OCI-LY1 (cell line): ENCODE measurements at regions not wholly inside any gene's neighbourhood (a gene's known extent, or its start where the extent isn't known, plus 50 kb on each side); places are given as distances from the start of the nearest gene placed in this dataset.

Experiments used
- H2AFZ ChIP-seq: fragments of 200-600 bp; sonication (generic), shearing (Covaris generic); 2 replicates; pipeline ENCODE4 v1.6.0; 2014; ENCODE audit warnings: antibody characterized with exemption, mild to moderate bottlenecking, low read length
- H3F3A ChIP-seq: fragments of 200-600 bp; sonication (generic), shearing (Covaris generic); 2 replicates; pipeline ENCODE4 v1.6.0; 2014; ENCODE audit warnings: mild to moderate bottlenecking, antibody characterized with exemption, low read length, moderate library complexity; ENCODE audit not compliant: insufficient read depth
- H3K27ac ChIP-seq: fragments of 200-600 bp; sonication (generic); 2 replicates; pipeline ENCODE4 v1.5.1; 2014; ENCODE audit warnings: low read length, mixed run types, mild to moderate bottlenecking, low read depth; ENCODE audit not compliant: poor library complexity, severe bottlenecking
- H3K27me3 ChIP-seq: fragments of 200-600 bp; sonication (generic); 2 replicates; pipeline ENCODE4 v1.6.0; 2014; ENCODE audit warnings: antibody characterized with exemption, mild to moderate bottlenecking, low read length, moderate library complexity; ENCODE audit not compliant: insufficient read depth
- H3K36me3 ChIP-seq: fragments of 200-600 bp; sonication (generic); 2 replicates; pipeline ENCODE4 v1.6.1; 2014; ENCODE audit warnings: mild to moderate bottlenecking, antibody characterized with exemption, low read length, moderate library complexity, mixed read lengths; ENCODE audit not compliant: insufficient read depth
- H3K4me1 ChIP-seq: fragments of 200-600 bp; sonication (generic); 2 replicates; pipeline ENCODE4 v1.5.1; 2014; ENCODE audit warnings: mild to moderate bottlenecking, low read length, moderate library complexity; ENCODE audit not compliant: insufficient read depth, severe bottlenecking
- H3K4me2 ChIP-seq: fragments of 200-600 bp; sonication (generic), shearing (Covaris generic); 2 replicates; pipeline ENCODE4 v1.6.1; 2014; ENCODE audit warnings: low read length
- H3K4me3 ChIP-seq: fragments of 200-600 bp; sonication (generic); 2 replicates; pipeline ENCODE4 v1.5.1; 2014; ENCODE audit warnings: low read length, low read depth, mild to moderate bottlenecking, mixed read lengths; ENCODE audit not compliant: poor library complexity, severe bottlenecking
- H3K79me2 ChIP-seq: fragments of 200-600 bp; shearing (Covaris generic); 2 replicates; pipeline ENCODE4 v1.6.1; 2016; ENCODE audit warnings: mixed run types, low read length, mixed read lengths; ENCODE audit not compliant: insufficient read depth
- H3K9ac ChIP-seq: fragments of 200-600 bp; sonication (generic), shearing (Covaris generic); 2 replicates; pipeline ENCODE4 v1.6.1; 2014; ENCODE audit warnings: mild to moderate bottlenecking, low read length, mixed read lengths
- H3K9me2 ChIP-seq: fragments of 200-600 bp; sonication (generic), shearing (Covaris generic); 2 replicates; pipeline ENCODE4 v1.6.1; 2014; ENCODE audit warnings: low read depth, mild to moderate bottlenecking, low read length, mixed read lengths
- H3K9me3 ChIP-seq: fragments of 200-600 bp; shearing (Covaris generic); 2 replicates; pipeline ENCODE4 v1.6.1; 2014; ENCODE audit warnings: low read length, mixed read lengths
- H4K20me1 ChIP-seq: fragments of 200-600 bp; sonication (generic), shearing (Covaris generic); 2 replicates; pipeline ENCODE4 v1.6.0; 2016; ENCODE audit warnings: mild to moderate bottlenecking, low read length; ENCODE audit not compliant: insufficient read depth
- EZH2 ChIP-seq: fragments of 200-600 bp; sonication (generic), shearing (Covaris generic); IDR thresholded peaks from 2 replicates; pipeline ENCODE4 v1.8.0; 2017; ENCODE audit warnings: borderline replicate concordance, mixed run types, mild to moderate bottlenecking, antibody characterized with exemption, low read length, moderate library complexity, mixed read lengths
- TF ChIP-seq, protein P1 (sequence below): fragments of 200-600 bp; sonication (generic), shearing (Covaris generic); IDR thresholded peaks from 2 replicates; pipeline ENCODE4 v1.5.1; 2017; ENCODE audit warnings: mild to moderate bottlenecking, antibody characterized with exemption, low read length, moderate library complexity, mixed read lengths

GRCh38 chr2:177127821-177128220 lies 84.8 kb upstream of the HNRNPA3 start:
- H3K79me2 ChIP-seq, result no peaks in the 10 kb centered on the region
- H4K20me1 ChIP-seq, result no peaks in the 10 kb centered on the region
- H3F3A ChIP-seq, result no peaks in the 10 kb centered on the region
- no peak overlapping the region for H3K4me2 ChIP-seq
- H3K27ac ChIP-seq, result no peak overlapping the region
- no peak overlapping the region for H3K4me3 ChIP-seq
- no peaks in the 10 kb centered on the region for H3K9me2 ChIP-seq
- no peak for TF ChIP-seq EZH2
- TF ChIP-seq, protein P1, sequence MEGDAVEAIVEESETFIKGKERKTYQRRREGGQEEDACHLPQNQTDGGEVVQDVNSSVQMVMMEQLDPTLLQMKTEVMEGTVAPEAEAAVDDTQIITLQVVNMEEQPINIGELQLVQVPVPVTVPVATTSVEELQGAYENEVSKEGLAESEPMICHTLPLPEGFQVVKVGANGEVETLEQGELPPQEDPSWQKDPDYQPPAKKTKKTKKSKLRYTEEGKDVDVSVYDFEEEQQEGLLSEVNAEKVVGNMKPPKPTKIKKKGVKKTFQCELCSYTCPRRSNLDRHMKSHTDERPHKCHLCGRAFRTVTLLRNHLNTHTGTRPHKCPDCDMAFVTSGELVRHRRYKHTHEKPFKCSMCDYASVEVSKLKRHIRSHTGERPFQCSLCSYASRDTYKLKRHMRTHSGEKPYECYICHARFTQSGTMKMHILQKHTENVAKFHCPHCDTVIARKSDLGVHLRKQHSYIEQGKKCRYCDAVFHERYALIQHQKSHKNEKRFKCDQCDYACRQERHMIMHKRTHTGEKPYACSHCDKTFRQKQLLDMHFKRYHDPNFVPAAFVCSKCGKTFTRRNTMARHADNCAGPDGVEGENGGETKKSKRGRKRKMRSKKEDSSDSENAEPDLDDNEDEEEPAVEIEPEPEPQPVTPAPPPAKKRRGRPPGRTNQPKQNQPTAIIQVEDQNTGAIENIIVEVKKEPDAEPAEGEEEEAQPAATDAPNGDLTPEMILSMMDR, result no peak
- no peaks in the 10 kb centered on the region for H3K9me3 ChIP-seq
- no peaks in the 10 kb centered on the region for H3K4me1 ChIP-seq
- no peak overlapping the region for H3K9ac ChIP-seq
- no peaks in the 10 kb centered on the region for H3K27me3 ChIP-seq
- H2AFZ ChIP-seq, result no peak overlapping the region
- no peaks in the 10 kb centered on the region for H3K36me3 ChIP-seq

DNA sequence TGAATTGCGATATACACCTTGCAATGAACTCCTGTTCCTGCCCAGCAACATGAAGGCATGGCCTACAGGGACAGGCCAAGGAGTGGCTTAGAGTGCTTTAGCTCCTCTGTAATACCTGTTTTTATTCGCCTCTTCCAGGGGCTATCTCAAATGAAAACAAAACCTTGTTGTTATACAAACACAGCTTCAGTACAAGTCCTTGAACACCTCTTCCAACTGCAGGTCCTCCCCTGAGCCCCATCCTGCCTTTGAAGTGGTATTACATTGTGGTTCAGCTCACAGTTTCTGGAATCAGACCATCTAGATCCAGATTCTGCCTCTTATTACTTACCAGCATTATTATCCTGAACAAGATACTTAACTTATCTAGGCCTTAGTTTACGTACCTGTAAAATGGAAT lies 83.0 kb upstream of the HNRNPA3 start:
- no peak overlapping the region for H3K9ac ChIP-seq
- no peak overlapping the region for H2AFZ ChIP-seq
- no peaks in the 10 kb centered on the region for H3K9me2 ChIP-seq
- TF ChIP-seq, protein P1, result no peak
- TF ChIP-seq EZH2, result no peak
- no peaks in the 10 kb centered on the region for H3F3A ChIP-seq
- H3K79me2 ChIP-seq, result no peaks in the 10 kb centered on the region
- no peaks in the 10 kb centered on the region for H3K27me3 ChIP-seq
- H3K4me1 ChIP-seq, result no peaks in the 10 kb centered on the region
- no peak overlapping the region for H3K27ac ChIP-seq
- no peaks in the 10 kb centered on the region for H3K36me3 ChIP-seq
- H3K9me3 ChIP-seq, result no peaks in the 10 kb centered on the region
- no peak overlapping the region for H3K4me3 ChIP-seq
- H3K4me2 ChIP-seq, result no peak overlapping the region
- H4K20me1 ChIP-seq, result no peaks in the 10 kb centered on the region

DNA sequence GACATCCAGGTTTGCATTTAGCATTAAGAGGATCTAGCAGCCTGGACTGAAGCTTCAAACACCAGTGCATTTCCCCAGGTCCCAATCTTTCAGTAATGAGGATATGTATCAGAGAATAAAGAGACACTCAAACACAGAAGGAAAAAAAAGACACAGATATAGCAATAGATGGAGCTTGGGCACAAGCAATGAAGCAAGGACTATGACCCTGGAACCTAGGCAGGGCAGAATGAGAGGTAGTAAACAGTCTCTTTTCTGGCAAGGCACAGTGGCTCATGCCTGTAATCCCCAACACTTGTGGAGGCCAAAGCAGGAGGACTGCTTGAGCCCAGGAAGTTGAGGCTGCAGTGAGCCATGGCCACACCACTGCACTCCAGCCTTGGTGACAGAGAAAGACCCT lies 80.7 kb upstream of the HNRNPA3 start:
- Histone ChIP-seq H3F3A (no peaks in the 10 kb centered on the region), H3K4me3 (no peak overlapping the region), H3K4me1 (no peaks in the 10 kb centered on the region), H4K20me1 (no peaks in the 10 kb centered on the region), H3K9ac (no peak overlapping the region), H3K9me2 (no peaks in the 10 kb centered on the region), H3K4me2 (no peak overlapping the region), H2AFZ (no peak overlapping the region), H3K36me3 (no peaks in the 10 kb centered on the region), H3K79me2 (no peaks in the 10 kb centered on the region), H3K9me3 (no peaks in the 10 kb centered on the region), H3K27me3 (no peaks in the 10 kb centered on the region), H3K27ac (no peak overlapping the region)
- TF ChIP-seq, protein P1, result no peak
- TF ChIP-seq EZH2, result no peak
